ENCODE measurements at regions not wholly inside any gene's neighbourhood (a gene's known extent, or its start where the extent isn't known, plus 50 kb on each side); places are given as distances from the start of the nearest gene placed in this dataset.
"Not testable (repeated sequence)": the region's sequence is repeated elsewhere in the genome, so short reads cannot be mapped to it uniquely, and the experiment has no call there.

DNA sequence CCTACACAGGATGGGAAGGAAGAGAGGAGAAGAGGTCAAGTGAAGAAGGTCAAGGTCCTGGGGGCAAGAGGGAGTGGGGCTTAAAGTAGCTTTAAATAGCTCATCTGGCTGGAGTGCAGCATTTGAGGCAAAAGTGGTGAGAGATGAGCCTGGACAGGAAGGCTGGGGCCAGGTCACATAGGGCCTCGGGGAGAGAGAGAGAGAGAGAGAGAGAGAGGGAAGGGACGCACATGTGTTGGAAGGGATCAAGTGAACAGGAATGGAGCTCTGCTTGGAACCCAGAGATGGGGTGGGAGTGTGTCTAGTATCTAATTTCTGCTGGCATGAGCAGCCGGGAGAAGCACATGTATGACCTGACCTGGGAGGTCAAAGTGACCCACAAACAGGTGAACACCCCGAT, 407.5 kb downstream of the MED13L start:
- TF ChIP-seq, protein P1, sequence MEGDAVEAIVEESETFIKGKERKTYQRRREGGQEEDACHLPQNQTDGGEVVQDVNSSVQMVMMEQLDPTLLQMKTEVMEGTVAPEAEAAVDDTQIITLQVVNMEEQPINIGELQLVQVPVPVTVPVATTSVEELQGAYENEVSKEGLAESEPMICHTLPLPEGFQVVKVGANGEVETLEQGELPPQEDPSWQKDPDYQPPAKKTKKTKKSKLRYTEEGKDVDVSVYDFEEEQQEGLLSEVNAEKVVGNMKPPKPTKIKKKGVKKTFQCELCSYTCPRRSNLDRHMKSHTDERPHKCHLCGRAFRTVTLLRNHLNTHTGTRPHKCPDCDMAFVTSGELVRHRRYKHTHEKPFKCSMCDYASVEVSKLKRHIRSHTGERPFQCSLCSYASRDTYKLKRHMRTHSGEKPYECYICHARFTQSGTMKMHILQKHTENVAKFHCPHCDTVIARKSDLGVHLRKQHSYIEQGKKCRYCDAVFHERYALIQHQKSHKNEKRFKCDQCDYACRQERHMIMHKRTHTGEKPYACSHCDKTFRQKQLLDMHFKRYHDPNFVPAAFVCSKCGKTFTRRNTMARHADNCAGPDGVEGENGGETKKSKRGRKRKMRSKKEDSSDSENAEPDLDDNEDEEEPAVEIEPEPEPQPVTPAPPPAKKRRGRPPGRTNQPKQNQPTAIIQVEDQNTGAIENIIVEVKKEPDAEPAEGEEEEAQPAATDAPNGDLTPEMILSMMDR (IDR thresholded peaks at IDR 0.05): no peak
- Histone ChIP-seq H3K27ac (no peak overlapping the region), H3K4me3 (no peak overlapping the region)
- DNase-seq (ENCODE audit: low spot score): no peak

DNA sequence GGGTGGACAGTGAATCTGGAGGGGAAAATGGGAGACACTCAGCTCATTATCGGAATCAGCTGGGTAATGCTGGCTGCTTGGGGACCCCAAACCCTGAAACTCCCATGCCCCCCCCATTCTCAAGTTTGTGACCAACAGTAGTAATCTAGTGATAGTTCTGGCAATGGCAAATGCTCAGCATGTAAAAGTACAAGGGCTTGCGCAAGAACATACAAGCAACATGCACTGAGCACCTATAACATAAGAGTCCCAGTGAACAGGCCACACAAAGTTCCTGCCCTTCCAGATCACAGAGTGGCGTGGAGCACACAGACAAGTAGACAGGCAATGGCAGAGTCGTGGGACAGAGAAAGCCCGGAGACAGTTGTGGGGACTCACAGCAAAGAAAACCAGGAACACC, 407.9 kb downstream of the MED13L start:
- no peak overlapping the region for H3K4me3 ChIP-seq
- no peak overlapping the region for H3K27ac ChIP-seq
- TF ChIP-seq, protein P1 (IDR thresholded peaks at IDR 0.05): no peak
- no peak for DNase-seq (ENCODE audit: low spot score)

DNA sequence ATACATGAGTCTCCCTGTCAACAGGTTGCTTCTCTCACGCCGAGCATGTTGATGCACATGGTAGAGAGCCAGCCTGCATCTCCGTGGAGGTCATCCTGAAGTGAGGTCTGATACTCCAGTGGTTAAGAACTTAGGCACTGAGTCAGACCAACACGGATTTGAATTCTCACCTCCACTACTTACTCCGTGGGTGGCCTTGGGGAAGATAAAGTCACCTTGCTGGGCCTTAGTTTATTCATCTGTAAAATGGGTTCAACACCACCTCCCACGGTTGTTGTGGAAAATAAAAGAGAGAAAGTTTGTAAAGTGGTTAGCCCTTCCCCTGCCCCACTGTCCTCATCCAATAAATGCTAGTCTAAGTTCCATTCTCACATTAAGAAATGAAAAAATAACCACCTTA, 408.9 kb downstream of the MED13L start:
- DNase-seq (ENCODE audit: low spot score): no peak
- H3K4me3 ChIP-seq: no peak overlapping the region
- TF ChIP-seq, protein P1 (IDR thresholded peaks at IDR 0.05): no peak
- no peak overlapping the region for H3K27ac ChIP-seq

DNA sequence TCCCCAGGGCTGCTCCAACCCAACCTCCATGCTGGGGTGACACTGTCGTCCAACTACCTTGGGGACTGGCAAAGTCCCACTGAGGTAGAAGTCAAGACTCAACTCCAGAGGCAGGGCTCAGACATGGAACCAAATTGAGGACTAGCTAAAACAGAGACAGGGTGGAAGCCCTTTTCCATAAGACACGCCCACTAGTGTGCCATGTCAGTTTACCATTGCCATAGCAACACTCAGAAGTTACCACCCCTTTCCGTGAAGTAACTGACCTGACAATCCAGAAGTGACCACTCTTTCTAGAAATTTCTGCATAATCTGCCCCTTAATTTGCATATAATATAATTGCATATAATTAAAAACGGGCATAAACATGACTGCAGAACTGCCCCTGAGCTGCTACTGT, 409.6 kb downstream of the MED13L start:
- no peak overlapping the region for H3K4me3 ChIP-seq
- DNase-seq (ENCODE audit: low spot score): no peak
- H3K27ac ChIP-seq: no peak overlapping the region
- TF ChIP-seq, protein P1 (IDR thresholded peaks at IDR 0.05): no peak

DNA sequence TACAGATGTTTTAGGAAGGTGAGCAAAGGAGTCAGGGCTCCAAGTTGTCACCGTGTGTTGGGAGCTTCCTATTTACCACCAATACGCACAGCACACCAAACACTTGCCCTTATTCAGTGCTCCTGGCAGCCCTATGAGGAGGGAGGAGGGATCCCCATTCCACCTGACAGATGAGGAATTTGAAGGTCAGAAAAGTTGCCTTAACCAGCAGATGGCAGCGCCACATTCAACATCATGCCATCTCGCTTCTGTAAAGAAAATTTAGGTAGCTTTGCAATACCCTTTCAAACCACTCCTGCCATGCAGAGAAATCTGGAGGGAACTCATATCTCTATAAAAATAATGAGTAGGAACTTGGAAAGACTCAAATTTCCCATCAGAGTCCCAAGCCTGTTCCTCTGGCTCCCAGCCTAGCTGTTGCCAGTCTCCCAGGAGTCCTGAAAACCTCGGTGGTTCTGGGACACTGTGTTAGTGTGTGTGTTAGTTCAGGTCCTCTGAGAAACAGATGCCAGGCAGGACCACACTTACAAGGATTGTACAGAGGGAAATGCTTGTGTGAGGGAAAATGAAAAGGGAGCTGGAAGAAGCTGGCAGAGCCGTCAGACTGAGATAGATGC, 410.5 kb downstream of the MED13L start:
- DNase-seq (ENCODE audit: low spot score): no peak
- TF ChIP-seq, protein P1 (IDR thresholded peaks at IDR 0.05): no peak
- Histone ChIP-seq H3K27ac (no peak overlapping the region), H3K4me3 (no peak overlapping the region)

DNA sequence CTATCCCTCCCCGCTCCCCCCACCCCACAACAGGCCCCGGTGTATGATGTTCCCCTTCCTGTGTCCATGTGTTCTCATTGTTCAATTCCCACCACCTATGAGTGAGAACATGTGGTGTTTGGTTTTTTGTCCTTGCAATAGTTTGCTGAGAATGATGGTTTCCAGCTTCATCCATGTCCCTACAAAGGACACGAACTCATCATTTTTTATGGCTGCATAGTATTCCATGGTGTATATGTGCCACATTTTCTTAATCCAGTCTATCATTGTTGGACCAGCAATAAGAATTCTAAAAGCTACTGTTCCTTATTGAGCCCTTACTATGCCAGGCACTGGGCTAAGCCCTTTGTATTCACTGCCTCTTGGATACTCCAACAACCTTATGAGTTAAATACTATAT, 411.2 kb downstream of the MED13L start:
- H3K4me3 ChIP-seq; H3K27ac ChIP-seq; DNase-seq (ENCODE audit: low spot score): not testable (repeated sequence)

DNA sequence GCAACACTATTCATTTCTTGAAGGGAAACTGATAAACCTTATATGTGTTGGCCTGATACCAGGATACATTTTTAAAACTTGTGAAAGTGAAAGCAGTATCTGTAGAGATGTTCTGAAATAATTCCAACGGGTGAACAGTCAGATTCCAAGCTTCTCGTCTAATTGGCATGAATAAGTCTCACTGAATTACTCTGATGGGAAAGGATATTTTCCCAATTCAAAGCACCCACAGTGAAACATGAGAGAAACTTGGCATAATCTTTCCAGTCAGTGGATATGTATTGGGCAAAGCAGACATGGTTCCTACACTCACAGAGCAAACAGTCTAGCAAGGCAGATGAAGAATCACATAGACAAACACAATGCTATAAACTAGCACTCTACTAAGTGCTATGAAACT, 413.1 kb downstream of the MED13L start:
- no peak for DNase-seq (ENCODE audit: low spot score)
- TF ChIP-seq, protein P1 (IDR thresholded peaks at IDR 0.05): no peak
- Histone ChIP-seq H3K4me3 (no peak overlapping the region), H3K27ac (no peak overlapping the region)

DNA sequence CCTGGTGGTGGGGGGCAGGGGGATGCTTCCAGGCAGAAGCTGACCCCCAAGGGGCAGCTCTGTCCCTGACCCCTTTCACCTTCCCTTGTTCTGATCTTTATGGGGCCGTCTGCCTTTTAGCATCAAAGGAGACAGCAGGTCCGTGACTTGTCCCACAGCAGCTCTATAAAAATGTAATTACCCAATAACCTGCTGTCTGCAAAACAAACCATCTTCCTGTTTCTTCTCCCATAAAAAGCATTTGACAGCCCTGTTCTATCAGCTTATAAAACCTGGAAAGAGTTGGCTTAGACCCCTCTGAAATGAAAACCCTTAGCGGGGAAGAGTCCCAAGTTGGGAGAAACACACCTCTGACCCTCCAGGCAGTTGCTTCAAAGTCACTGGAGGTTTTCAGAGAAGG, 416.9 kb downstream of the MED13L start:
- no peak overlapping the region for H3K4me3 ChIP-seq
- no peak for DNase-seq (ENCODE audit: low spot score)
- H3K27ac ChIP-seq: no peak overlapping the region
- TF ChIP-seq, protein P1 (IDR thresholded peaks at IDR 0.05): no peak

Measured in coronary artery (tissue), 2 donors.